ENCODE measurements at regions not wholly inside any gene's neighbourhood (a gene's known extent, or its start where the extent isn't known, plus 50 kb on each side); places are given as distances from the start of the nearest gene placed in this dataset.

- DNase-seq (ENCODE audit: low spot score), result no peak
Measured at GRCh38 chr5:120236360-120236759, 227.7 kb upstream of the PRR16 start.

GRCh38 chr5:120239086-120239485 lies 225.0 kb upstream of the PRR16 start:
- no peak for DNase-seq (ENCODE audit: low spot score)

GRCh38 chr5:120240706-120241105 lies 223.4 kb upstream of the PRR16 start:
- no peak for DNase-seq (ENCODE audit: low spot score)

- no peak for DNase-seq (ENCODE audit: low spot score)
Measured at GRCh38 chr5:120241400-120241799, 222.7 kb upstream of the PRR16 start.

GRCh38 chr5:120251898-120252297 lies 212.2 kb upstream of the PRR16 start:
- no peak for DNase-seq (ENCODE audit: low spot score)

GRCh38 chr5:120252839-120253238 lies 211.3 kb upstream of the PRR16 start:
- DNase-seq (ENCODE audit: low spot score), result peak; percentile 3

- peak; percentile 2 for DNase-seq (ENCODE audit: low spot score)
Measured at GRCh38 chr5:120254385-120254784, 209.7 kb upstream of the PRR16 start.

GRCh38 chr5:120255214-120255613 lies 208.9 kb upstream of the PRR16 start:
- DNase-seq (ENCODE audit: low spot score), result no peak

- no peak for DNase-seq (ENCODE audit: low spot score)
Measured at GRCh38 chr5:120256376-120256775, 207.7 kb upstream of the PRR16 start.

- no peak for DNase-seq (ENCODE audit: low spot score)
Measured at GRCh38 chr5:120257358-120257971, 206.6 kb upstream of the PRR16 start.

GRCh38 chr5:120258123-120258522 lies 206.0 kb upstream of the PRR16 start:
- DNase-seq (ENCODE audit: low spot score), result no peak

- DNase-seq (ENCODE audit: low spot score), result no peak
Measured at GRCh38 chr5:120260651-120261050, 203.4 kb upstream of the PRR16 start.

GRCh38 chr5:120270498-120270897 lies 193.6 kb upstream of the PRR16 start:
- no peak for DNase-seq (ENCODE audit: low spot score)

- DNase-seq (ENCODE audit: low spot score), result peak; percentile 55
Measured at GRCh38 chr5:120293796-120294195, 170.3 kb upstream of the PRR16 start.

GRCh38 chr5:120297616-120298015 lies 166.5 kb upstream of the PRR16 start:
- no peak for DNase-seq (ENCODE audit: low spot score)

GRCh38 chr5:120298981-120299380 lies 165.1 kb upstream of the PRR16 start:
- DNase-seq (ENCODE audit: low spot score), result no peak

- DNase-seq (ENCODE audit: low spot score), result peak; percentile 69
Measured at GRCh38 chr5:120304663-120305062, 159.4 kb upstream of the PRR16 start.

GRCh38 chr5:120306303-120306702 lies 157.8 kb upstream of the PRR16 start:
- peak; percentile 39 for DNase-seq (ENCODE audit: low spot score)

- DNase-seq (ENCODE audit: low spot score), result no peak
Measured at GRCh38 chr5:120314191-120314590, 149.9 kb upstream of the PRR16 start.

- no peak for DNase-seq (ENCODE audit: low spot score)
Measured at GRCh38 chr5:120320626-120321025, 143.5 kb upstream of the PRR16 start.

- no peak for DNase-seq (ENCODE audit: low spot score)
Measured at GRCh38 chr5:120326651-120327050, 137.4 kb upstream of the PRR16 start.

- DNase-seq (ENCODE audit: low spot score), result no peak
Measured at GRCh38 chr5:120327180-120327579, 136.9 kb upstream of the PRR16 start.

- DNase-seq (ENCODE audit: low spot score), result no peak
Measured at GRCh38 chr5:120329095-120329494, 135.0 kb upstream of the PRR16 start.

- DNase-seq (ENCODE audit: low spot score), result no peak
Measured at GRCh38 chr5:120330558-120330957, 133.5 kb upstream of the PRR16 start.

- no peak for DNase-seq (ENCODE audit: low spot score)
Measured at GRCh38 chr5:120344181-120344580, 119.9 kb upstream of the PRR16 start.

Measured in kidney tubule cell (primary cell).